ENCODE measurements at regions not wholly inside any gene's neighbourhood (a gene's known extent, or its start where the extent isn't known, plus 50 kb on each side); places are given as distances from the start of the nearest gene placed in this dataset.

DNA sequence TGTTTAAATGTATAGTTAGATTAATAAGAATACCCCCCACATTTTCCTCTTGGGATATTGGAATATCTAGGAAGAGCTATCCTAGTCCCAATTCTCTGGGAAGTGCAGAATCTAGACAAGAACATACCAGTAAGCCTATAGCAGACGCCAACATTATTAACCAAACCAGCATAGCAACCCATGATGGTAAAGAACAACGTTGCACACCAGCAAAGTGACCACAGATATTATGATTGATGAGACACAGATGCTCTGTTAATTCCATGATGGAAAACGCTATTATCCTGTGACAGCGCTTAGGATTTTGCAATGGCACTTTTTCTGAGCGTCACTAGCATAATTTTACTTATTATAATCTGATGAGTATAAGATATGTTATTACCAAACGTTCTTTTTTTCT is 603.1 kb upstream of the PCDH15 start:
- TF ChIP-seq CTCF (IDR thresholded peaks at IDR 0.05; ENCODE audit: unreplicated experiment in 3 of 3): no peak
- Mint-ChIP-seq H3K9me3 (no peaks in the 10 kb centered on the region), H3K4me3 (no peak overlapping the region), H3K27ac (no peak overlapping the region), H3K27me3 (ENCODE audit: low read depth) (no peaks in the 10 kb centered on the region), H3K36me3 (ENCODE audit: low read depth) (no peaks in the 10 kb centered on the region), H3K4me1 (peaks cover 11% of the 10 kb centered on the region)

- no peaks in the 10 kb centered on the region for H3K9me3 Mint-ChIP-seq
- peaks cover 4% of the 10 kb centered on the region for H3K27me3 Mint-ChIP-seq (ENCODE audit: low read depth)
- H3K4me3 Mint-ChIP-seq: no peak overlapping the region
- peaks cover 11% of the 10 kb centered on the region for H3K4me1 Mint-ChIP-seq
- no peak overlapping the region for H3K27ac Mint-ChIP-seq
- TF ChIP-seq CTCF (IDR thresholded peaks at IDR 0.05; ENCODE audit: unreplicated experiment in 3 of 3): no peak
- no peaks in the 10 kb centered on the region for H3K36me3 Mint-ChIP-seq (ENCODE audit: low read depth)
Observed at GRCh38 chr10:55400075-55400849, 599.2 kb upstream of the PCDH15 start.

DNA sequence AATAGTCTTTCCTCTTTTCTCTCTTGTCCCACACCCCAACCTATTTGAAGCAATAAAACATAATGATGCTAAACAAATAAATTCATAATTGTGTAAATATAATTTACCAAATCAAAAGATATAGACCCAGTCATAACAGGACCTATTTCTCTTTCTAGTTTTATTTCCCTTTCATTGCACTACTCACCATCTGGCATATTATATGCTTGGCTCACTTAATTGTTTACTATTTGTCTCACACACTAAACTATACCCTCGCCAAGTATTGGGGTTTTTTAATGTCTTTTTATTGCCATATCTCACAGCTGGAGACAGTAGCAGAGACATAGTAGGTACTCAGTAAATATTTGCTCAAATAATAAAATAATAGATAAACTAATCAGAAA is 597.5 kb upstream of the PCDH15 start:
- Mint-ChIP-seq H3K4me3 (no peak overlapping the region), H3K4me1 (peaks cover 11% of the 10 kb centered on the region), H3K36me3 (ENCODE audit: low read depth) (no peaks in the 10 kb centered on the region), H3K27me3 (ENCODE audit: low read depth) (peaks cover 4% of the 10 kb centered on the region), H3K9me3 (no peaks in the 10 kb centered on the region), H3K27ac (peak overlapping the region in 1 of 3 experiments; percentile 68)
- no peak for TF ChIP-seq CTCF (IDR thresholded peaks at IDR 0.05; ENCODE audit: unreplicated experiment in 3 of 3)

GRCh38 chr10:55397777-55398496 is 596.9 kb upstream of the PCDH15 start:
- Mint-ChIP-seq H3K27me3 (ENCODE audit: low read depth) (peaks cover 4% of the 10 kb centered on the region), H3K27ac (peak overlapping the region in 1 of 3 experiments; percentile 68), H3K4me3 (no peak overlapping the region), H3K36me3 (ENCODE audit: low read depth) (no peaks in the 10 kb centered on the region), H3K4me1 (peaks cover 11% of the 10 kb centered on the region), H3K9me3 (no peaks in the 10 kb centered on the region)
- no peak for TF ChIP-seq CTCF (IDR thresholded peaks at IDR 0.05; ENCODE audit: unreplicated experiment in 3 of 3)

DNA sequence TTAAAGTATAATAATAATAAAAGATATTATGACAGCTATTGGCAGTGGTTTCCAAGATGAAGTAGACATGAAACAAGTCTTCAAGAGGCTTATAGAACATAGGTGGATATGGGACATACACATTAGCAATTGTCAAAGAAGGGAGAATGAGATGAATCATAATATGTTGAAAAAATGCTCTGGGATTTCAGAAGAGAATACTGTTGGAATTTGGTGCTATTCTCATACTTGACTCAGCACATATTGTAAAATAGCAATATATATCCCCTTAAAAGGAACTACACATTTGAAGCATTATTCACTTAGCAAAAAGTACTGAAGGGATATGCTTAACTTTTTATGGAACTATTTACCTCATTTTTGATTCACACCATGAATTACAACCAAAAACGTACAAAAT is 577.2 kb upstream of the PCDH15 start:
- H3K27ac Mint-ChIP-seq: no peak overlapping the region
- no peaks in the 10 kb centered on the region for H3K27me3 Mint-ChIP-seq (ENCODE audit: low read depth)
- peaks cover 13% of the 10 kb centered on the region for H3K4me1 Mint-ChIP-seq

More for the DNA sequence above, 577.2 kb upstream of the PCDH15 start:
- TF ChIP-seq CTCF (IDR thresholded peaks at IDR 0.05; ENCODE audit: unreplicated experiment in 3 of 3): no peak
- Mint-ChIP-seq H3K4me3 (no peak overlapping the region), H3K9me3 (peaks cover 3% of the 10 kb centered on the region), H3K36me3 (ENCODE audit: low read depth) (no peaks in the 10 kb centered on the region)

Data from nephron (organoid).